ENCODE measurements at regions not wholly inside any gene's neighbourhood (a gene's known extent, or its start where the extent isn't known, plus 50 kb on each side); places are given as distances from the start of the nearest gene placed in this dataset.

- TF ChIP-seq CTCF (conservative IDR thresholded peaks at IDR 0.05; ENCODE audit: control insufficient read depth, insufficient read depth, low read depth, low read length): no peak
- no peak overlapping the region for H3K4me3 ChIP-seq (ENCODE audit: control insufficient read depth, low read depth, low read length)
- no peak for DNase-seq (ENCODE audit: low read depth)
Measured at GRCh38 chr4:107253579-107254068, 217.5 kb upstream of the DKK2 start.

GRCh38 chr4:107253090-107253489 is 217.0 kb upstream of the DKK2 start:
- DNase-seq (ENCODE audit: low read depth): no peak
- no peak overlapping the region for H3K4me3 ChIP-seq (ENCODE audit: control insufficient read depth, low read depth, low read length)
- TF ChIP-seq CTCF (conservative IDR thresholded peaks at IDR 0.05; ENCODE audit: control insufficient read depth, insufficient read depth, low read depth, low read length): no peak

- DNase-seq (ENCODE audit: low read depth): no peak
- TF ChIP-seq CTCF (conservative IDR thresholded peaks at IDR 0.05; ENCODE audit: control insufficient read depth, insufficient read depth, low read depth, low read length): no peak
Measured at GRCh38 chr4:107252571-107252970, 216.5 kb upstream of the DKK2 start.

GRCh38 chr4:107248571-107248970 is 212.5 kb upstream of the DKK2 start:
- peak; percentile 38 for DNase-seq (ENCODE audit: low read depth)
- no peak overlapping the region for H3K4me3 ChIP-seq (ENCODE audit: control insufficient read depth, low read depth, low read length)
- TF ChIP-seq CTCF (conservative IDR thresholded peaks at IDR 0.05; ENCODE audit: control insufficient read depth, insufficient read depth, low read depth, low read length): no peak

More at GRCh38 chr4:107252571-107252970, 216.5 kb upstream of the DKK2 start:
- no peak overlapping the region for H3K4me3 ChIP-seq (ENCODE audit: control insufficient read depth, low read depth, low read length)

GRCh38 chr4:107247738-107248137 is 211.6 kb upstream of the DKK2 start:
- no peak overlapping the region for H3K4me3 ChIP-seq (ENCODE audit: control insufficient read depth, low read depth, low read length)
- no peak for DNase-seq (ENCODE audit: low read depth)
- TF ChIP-seq CTCF (conservative IDR thresholded peaks at IDR 0.05; ENCODE audit: control insufficient read depth, insufficient read depth, low read depth, low read length): no peak

GRCh38 chr4:107246761-107247160 is 210.6 kb upstream of the DKK2 start:
- DNase-seq (ENCODE audit: low read depth): no peak
- no peak overlapping the region for H3K4me3 ChIP-seq (ENCODE audit: control insufficient read depth, low read depth, low read length)
- no peak for TF ChIP-seq CTCF (conservative IDR thresholded peaks at IDR 0.05; ENCODE audit: control insufficient read depth, insufficient read depth, low read depth, low read length)
